T-helper 2 cell (primary cell): ENCODE measurements at regions not wholly inside any gene's neighbourhood (a gene's known extent, or its start where the extent isn't known, plus 50 kb on each side); places are given as distances from the start of the nearest gene placed in this dataset.

Experiments used
- DNase-seq, 5 experiments: peaks; one replicate each; pipeline versions ENCODE4 v3.0.0 to v3.0.0-alpha.2; 2012 to 2022

DNA sequence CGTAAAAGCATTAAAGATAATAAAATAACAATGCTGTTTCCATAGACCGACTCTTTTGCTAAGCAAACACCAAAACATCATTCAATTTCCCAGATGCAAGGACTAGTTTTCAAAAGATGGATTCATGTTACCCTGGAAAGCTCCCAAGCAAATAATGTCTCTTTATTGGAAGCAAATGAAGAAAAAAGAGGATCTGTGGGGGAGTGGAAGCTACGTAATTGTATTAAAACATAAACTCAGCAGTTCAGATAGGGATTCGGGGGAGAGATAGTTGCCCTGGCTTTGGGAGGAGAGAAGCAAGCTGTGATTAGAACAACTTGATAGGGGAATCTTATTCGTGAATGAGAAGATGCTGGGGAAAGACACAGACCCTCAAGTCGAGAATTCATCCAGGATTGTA, 491.0 kb upstream of the CLINT1 start:
- DNase-seq = no peak

DNA sequence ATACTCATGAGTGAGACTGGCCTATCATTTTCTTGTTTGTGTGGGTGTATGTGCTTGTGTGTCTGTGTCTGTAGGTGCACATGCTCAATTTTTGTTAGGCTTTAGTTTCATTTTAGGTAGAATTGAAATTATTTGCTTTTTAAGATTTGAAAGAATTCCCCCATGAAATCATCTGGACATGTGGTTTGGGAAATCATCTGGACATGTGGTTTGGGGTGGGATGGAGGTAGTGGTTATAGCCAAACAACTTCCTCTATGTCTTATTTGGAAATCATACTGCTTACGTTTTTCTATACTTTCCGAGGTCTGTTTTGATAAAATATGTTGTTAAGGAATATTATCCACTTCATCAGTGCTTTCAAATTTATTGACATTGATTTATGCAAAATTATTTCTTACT, 485.4 kb upstream of the CLINT1 start:
- no peak for DNase-seq

DNA sequence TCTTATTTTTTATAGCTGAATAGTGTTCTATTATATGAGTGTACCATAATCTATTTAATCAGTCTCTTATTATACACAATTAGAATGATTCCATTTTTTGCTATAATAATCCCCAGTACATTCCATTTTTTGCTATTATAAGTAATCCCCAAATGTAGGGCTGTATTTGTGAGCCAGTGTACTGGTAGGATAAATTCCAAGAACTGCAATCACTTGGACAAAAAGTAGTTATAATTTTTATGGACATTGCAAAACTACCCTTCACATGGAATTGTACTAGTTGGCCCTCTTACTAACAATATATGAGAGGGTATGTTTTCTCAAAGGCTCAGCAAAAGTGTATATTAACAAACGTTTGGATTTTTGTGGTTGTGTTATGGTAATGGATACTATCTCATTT, 481.7 kb upstream of the CLINT1 start:
- no peak for DNase-seq

DNA sequence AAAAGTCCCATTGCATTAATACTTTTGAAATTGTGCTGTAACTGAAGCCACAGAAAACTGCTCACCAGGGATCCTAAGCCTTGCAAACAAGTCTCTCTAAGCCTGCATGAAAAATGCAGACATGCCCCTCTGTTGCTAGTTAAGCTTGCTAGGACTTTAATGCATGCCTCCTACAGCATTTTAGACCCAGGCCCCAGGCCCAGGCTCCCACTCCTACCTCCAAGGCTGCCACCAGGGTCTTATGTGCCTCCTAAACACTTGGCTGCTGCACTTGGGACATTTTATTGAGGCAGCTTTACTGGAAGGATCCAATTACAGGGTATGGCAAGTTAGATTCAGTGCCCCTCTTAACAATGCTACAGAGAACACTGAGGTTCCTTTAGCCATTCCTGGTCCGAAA, 467.3 kb upstream of the CLINT1 start:
- no peak for DNase-seq

DNA sequence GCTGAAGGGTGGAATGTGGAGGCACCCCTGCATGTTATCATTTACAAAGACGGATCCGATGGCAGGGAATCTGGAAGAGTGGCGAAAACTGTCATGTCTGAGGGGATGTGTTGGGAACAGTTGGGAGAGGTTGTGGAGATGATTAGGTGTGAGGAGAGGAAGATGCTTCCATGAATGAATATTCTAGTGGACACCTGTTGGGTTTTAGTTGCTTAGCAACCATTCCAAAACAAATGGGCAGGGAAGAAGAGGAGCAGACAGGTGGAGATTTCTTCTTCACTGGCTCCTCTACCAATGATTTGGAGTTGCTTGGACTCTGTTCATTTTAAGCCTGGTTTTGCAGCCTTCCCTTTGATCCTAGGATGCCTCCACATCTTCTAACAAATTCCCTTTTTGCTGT, 465.3 kb upstream of the CLINT1 start:
- no peak for DNase-seq

DNA sequence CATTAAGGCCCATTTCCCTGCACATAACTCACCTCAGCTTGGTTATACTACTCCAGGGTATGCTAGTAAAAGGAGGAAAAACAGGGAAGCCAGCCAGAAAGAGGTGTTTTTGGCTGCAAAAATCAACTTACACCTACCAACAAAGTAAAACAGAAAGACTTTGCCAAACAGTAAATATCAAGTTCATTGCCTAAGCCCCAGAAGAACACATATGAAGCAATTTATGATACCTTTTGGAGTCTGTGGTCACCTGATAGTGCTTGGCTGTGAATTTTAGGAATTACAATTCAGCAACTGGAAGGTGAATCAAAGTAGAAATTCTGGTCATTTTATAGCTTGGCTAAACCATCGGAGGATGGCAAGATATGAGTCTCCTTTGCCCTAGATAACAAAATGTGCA, 463.7 kb upstream of the CLINT1 start:
- DNase-seq = no peak

DNA sequence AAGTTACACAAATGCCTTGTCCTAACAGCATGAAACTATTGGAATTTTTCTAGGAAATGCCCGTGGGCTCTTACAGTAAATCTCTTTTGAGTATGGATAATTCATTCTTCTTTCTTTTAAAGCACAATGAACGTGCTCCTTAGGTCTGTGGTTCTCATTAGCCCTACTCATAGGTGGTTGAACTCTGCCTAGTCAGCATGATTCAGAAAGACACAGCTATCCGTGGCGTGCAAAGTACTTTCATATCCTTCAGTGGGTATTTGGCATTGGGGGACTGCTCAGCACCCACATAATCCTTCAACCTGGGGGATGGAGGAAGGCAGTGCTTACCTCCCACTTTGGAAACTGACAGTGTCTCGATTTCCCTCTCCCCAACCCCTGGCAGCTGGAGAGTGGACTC, 462.0 kb upstream of the CLINT1 start:
- DNase-seq = no peak

DNA sequence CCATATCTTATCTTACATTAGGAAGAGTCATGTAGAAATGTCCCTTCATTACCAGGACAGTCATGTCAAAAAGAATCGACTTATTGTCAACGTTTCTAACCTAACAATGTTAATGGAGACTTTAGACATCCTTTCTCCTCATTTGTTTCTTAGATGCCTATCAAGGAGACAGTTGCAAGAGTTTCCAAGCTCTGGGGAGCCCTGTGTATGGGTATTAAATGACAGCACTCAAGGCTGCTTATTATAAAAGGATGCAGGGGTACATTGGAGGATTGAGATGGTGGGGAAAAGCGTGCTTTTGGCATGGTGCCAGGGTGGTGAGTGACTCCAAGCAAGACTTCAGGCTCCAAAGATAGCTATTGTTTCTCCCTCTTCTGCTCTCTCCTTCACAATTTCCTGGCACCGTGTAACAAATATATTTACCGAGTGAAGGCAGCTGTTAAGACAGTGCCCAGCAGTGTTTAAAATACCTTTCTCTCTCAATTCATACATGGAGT, 461.3 kb upstream of the CLINT1 start:
- no peak for DNase-seq

DNA sequence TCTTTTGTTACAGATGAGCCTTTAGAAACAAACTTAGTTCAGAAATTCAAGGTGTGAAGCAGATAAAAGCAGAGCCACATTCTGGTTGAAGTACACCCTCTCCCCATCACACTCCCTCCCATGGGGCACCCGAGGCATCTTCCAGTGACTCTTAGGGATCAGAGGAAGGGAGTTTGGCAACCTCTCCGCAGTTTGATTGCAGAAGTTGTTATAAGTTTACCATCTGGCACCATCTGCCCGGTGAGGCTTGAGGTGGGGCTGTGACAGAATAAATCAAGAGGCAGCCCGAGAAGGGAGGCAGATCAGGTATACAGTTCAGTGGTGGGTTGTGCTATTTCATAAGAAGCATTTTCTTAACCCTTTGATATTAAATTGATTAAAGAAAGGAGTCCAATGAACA, 458.6 kb upstream of the CLINT1 start:
- no peak for DNase-seq

DNA sequence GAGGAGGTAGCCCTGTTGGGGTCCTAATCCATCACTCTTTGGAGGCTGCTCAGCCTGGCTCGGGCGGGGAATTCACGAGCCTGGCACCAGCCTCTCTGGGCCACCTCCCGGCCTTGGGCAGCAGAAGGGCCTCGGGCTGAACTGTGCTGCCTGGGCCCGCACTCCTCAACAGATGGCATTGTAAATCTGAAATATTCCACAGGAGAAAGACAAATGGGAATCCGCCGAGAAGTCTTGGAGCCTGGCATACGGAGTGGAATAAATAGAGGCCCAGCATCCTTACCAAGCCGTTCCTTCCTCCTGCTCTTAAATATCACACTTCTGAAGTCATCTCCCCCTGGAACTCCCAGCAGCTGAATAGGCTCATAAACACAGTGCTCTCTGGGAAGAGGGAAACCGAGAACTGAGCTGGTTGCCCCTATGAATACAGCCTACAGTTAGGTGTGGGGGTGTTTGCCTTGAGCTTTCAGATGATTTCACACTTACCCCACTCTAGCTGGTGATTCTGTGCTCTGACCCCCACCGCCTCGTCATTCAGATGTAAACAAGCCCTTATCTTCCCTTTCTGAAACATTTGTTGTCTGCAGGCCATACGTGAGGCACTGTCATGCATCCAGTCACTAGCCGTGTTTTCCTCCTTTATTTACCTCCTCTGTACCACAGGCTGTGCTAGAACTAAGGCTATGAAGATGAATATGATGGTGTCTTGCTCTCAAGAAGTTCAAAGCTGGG, 455.0 kb upstream of the CLINT1 start:
- no peak for DNase-seq

DNA sequence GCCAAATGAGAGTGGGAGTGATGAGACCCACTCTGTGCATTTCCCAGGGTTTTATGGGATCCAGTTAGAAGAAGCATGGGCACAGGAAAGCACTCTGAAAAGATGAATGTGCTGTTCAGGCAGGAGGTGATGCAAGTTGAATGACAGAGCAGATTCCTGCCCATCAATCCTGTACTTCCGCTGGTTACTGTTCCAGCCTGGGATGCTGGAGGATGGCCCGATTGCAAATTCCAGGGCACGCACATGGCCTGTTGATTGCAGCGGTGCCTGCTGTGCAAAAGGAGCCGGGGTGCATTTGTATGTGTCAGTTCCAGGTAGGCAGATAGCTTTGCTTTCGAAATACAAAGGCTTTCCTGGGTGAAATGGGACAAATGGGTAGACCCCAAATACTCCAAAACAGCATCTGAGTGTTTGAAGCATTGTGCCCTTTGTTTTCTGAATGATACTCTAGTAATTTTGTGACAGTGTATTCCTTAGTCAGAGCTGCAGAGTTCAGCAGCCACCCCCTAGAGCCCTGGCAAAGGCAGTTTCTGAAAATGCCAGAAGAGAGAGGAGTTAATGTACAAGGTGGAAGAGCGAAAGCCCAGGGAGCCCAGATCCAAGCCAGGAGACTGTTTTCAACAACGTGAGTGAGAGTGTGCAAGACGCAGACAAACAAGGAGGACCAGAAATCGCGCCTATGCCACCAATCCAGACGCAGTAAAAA, 454.2 kb upstream of the CLINT1 start:
- no peak for DNase-seq

DNA sequence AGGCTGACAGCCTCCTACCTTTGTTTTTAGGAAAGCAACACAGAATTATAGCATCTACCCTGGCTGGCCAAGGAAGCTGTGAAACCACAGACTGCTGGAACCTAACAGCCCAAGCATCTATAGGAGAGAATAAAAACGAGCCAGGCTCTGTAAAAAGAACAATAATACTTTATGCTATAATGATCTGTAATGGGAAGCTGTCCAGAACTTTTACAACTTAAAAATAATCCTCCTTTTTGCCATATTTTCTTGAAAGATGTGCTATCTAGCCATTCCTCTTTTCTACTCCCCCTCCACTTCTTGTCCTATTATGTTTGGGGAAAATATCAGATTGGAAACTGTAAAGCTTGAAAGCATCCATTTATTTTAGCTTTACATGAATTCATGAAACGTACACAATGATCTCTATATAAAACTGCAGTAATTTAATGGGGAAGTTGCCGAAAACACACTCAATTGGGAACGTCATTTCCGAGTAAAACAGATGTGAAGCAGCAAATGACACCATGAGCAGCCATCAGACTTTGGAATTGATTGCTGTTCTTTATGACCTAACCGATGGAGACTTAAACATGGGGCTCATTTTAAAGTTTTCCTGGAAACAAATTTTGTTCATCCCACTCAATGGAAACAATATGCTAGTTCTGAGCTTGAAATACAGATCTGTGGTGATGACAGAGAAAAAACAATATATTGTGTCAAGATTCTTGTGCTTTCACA, 450.3 kb upstream of the CLINT1 start:
- DNase-seq = no peak

DNA sequence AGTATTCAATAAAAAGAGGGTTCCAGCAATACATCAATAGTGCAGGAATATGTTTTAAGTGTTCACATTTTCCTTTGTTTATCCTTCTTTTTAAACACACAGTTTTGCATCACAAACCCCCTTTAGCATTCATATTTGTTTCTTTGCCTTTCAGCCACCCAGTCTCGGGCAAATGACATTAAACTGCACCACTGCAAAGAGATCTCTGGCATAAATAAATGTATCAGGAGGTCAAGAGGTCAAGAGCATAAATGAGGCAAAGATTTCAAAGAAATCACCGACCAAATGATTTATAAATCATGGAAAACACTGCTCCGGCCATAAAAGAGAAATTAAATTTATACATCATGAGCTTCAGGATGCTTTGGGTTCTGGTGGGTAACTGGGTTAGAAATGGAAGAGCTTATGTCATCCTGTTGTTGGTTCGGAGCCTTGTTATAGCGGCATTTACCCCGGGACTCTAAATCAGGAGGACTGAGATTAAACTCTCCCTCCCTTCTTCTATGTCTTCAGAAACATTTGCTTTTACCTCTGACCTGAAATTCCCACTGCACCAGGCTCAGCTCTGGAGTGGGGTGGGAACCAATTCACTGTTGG, 449.6 kb upstream of the CLINT1 start:
- DNase-seq = no peak

DNA sequence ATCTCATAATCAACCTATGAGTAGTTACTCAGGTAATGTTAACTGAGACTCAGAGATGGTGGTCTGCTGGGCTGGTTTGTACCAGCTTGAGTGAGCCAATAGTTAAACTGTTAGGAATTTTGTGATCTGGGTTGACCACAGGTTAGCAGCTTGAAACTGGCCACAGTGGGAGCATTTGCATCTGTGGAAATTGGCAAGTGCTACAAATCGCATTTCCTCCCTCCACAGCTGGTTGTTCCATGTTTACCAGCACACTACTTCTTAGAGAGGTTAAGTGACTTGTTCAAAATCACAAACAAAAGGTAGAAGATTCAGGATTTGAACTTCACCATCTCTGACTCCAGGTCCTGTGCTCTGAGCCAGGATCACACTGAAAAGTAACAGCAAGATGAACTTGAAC, 446.9 kb upstream of the CLINT1 start:
- DNase-seq = no peak

DNA sequence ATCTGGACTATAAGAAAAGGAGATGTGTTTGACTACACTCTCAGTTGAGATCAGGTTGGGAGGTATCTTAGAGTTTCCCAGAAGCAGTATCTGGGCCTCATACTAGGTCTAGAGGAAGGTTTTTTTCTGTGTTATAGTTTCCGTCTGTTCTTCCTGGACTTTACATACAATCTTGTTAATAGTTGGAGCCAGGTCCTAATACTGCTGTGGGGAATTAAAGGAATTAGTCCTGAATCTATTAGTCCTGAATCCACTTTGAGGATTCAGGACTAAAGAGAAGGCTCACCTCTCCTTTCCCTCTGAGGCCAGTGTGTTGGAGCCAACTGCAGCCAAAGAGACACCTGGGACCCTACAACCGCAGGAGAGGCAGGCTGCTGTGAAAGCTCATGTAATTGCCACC, 445.7 kb upstream of the CLINT1 start:
- no peak for DNase-seq

DNA sequence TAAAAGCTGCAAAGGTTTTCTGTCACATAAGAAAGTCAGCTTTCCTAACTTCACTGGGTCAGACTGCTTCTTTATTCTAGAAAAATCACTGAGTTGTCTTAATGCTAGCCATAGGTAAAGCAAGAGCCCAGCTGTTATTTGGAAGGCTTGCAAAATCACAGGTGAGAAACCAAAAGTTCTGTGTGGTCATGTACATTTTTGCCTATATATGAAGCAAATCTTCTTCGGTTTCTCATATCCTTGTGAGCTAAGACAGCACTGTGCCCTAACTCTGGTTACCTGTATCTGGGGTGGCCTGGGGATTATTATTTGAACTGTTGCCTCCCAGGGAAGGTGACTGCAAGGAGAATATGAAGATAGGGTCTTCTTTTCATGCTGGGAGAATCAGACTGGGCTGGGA, 444.9 kb upstream of the CLINT1 start:
- DNase-seq = no peak

DNA sequence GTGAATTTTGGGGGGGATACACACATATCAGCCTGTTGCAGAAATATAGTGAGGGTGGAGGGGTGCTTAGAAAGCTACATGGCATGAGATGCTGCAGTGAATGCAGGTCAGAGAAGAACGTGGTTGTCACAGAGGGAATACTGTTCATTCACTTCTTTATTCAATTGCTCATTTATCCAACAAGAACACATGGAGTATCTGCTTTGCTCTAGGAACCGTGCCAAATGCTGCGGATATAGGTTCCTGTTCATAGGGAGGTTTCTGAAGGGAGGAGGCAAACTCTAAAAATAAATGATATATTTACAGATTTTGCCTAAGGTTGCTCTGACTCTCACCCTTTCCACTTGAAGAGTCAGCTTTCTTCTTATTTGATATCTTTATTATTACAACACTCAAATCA, 444.3 kb upstream of the CLINT1 start:
- no peak for DNase-seq

DNA sequence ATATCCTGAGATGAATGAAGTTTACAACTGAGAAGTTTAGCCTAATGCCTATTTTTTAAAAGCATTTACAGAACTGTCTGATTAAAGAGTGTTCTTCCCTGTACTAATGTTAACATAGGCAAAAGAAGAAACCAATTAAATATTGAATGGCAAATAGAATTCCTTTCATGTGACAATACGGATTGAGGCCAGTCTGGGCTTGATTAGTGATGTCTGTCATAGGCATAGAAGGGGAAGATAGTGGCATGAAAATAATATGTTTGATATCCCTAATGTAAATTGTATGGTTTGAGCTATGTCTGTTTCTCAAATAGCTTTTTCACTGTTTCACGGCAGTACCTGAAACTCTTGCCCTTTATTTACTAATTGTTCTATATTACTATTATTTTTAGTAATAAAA, 443.1 kb upstream of the CLINT1 start:
- no peak for DNase-seq

DNA sequence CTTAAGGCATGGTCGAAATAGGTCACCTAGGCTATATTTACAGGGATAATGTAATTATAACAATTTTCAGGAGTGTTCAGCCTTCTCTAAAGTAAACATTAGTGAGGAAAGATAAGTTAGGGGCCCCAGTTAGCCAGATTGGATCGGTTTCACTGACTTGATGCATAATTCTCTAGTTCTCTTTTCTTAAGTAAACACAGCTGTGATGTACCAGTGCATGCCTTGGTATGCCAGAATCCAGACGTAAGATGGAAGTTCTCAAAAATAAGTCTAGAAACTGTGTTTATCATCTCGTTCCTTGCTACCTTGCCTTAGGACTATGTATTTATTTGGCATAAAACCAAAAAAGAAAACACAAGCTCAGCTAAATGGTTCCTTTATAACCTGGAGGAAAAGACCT, 442.2 kb upstream of the CLINT1 start:
- no peak for DNase-seq

DNA sequence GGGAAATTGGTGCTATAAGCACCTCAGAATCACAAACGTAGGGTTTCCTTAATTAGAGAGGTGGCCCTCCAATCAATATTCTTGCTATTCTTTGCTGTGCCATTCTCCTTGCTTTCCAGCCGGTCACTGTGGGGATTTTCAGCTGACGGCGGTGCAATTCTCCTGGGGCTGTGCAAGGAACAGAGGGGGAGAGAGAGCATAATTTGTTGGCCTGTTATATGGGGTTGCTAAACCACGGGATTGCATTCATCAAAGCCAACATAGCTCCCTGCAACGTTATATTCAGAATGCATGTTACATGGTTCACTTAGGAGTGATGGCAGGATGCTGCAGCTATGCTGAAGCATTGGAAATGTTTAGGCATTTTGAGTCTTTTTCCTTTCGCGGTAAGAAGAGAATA, 441.3 kb upstream of the CLINT1 start:
- DNase-seq = no peak

DNA sequence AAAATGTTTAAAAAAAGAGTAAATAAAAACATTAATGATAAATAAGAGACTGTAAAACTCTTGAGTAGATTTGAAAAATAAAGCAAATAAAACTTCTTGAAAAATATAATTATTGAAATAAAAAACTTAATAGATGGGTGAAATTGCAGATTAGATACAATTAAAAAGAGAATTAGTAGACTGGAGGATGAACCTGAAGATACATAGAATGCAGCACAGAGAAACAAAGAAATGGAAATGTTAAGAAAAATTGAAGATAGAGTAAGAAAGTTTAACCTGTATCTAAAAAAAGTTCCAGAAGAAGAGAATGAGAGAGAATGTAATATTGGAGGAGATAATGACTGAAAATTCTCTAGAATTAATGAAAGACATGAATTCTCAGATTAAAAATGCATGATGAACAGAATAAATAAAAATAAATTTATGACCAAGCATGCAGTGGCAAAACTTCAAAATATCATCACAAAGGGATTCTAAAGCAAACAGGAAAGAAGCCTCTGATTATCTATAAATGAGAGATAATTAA, 438.1 kb upstream of the CLINT1 start:
- DNase-seq = no peak

DNA sequence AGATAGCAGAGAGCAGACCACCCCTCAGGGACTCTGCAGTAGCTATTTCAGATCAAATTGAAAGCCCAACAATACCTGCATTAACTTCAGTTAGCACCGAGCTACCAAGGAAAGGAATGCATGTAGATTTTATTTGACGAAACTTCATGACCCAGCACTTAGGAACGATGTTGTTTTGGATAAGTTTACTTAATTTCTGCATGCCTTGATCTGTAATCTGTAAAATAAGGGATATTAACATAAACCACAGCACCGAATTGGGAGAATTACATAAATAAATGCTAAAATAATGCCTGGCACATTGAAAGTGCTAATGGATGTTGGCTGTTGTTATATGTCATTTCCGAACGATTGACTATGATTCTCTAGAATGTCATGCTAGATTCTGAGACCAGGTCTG, 435.8 kb upstream of the CLINT1 start:
- no peak for DNase-seq

DNA sequence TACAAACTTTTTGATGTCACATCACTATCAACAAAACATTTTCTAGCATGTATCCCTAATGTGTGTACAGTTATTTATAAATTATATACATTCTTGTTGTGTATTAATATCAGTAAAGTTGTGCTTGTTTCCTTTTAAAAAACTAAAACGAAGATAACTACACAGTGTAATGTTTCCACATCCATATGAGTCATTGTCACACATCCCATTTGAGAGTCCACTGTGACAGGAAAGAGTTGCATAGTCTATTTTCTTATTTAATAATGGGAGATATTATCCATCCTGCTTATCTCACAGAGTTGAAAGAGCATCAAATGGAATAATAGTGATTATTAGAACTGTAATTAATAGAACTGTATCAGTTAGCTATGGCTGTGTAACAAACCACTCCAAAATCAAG, 434.0 kb upstream of the CLINT1 start:
- DNase-seq = no peak
